T-cell (primary cell): ENCODE measurements at regions not wholly inside any gene's neighbourhood (a gene's known extent, or its start where the extent isn't known, plus 50 kb on each side); places are given as distances from the start of the nearest gene placed in this dataset.

Experiments used
- ATAC-seq, 4 experiments: fragments of 200-7000 bp in 3 of 4; fragments of 150-1000 bp in 1 of 4; cut with Tn5 transposase; replicated peaks in 1 of 4; 1 replicate in 3 of 4; 2 replicates in 1 of 4; pipeline ENCODE4 v1.10.0; 2021; ENCODE audit warnings: moderate library complexity in 3 of 4, mild to moderate bottlenecking in 2 of 4, moderate number of reproducible peaks in 1 of 4
- CTCF ChIA-PET, 2 donors: fragments of 300-600 bp; sonication (Branson Sonifier 250); formaldehyde crosslinking; loops; one replicate each; lab custom pipeline; 2022; ENCODE audit warnings: antibody characterized with exemption in 2 of 2; lab: Charles Lee
- POLR2A ChIA-PET, 2 donors: fragments of 300-600 bp; sonication (Branson Sonifier 250); formaldehyde crosslinking; loops; one replicate each; lab custom pipeline; 2022; ENCODE audit warnings: antibody characterized with exemption in 2 of 2; lab: Charles Lee
- DNase-seq, 35 experiments: peaks; one replicate each; pipeline versions ENCODE4 v3.0.0 to v3.0.0-alpha.2; 2013 to 2023
- H3K27ac ChIP-seq: one replicate; pipeline ENCODE4 v1.5.1; 2013; ENCODE audit warnings: low read length
- H3K27me3 ChIP-seq, 2 experiments: replicated peaks in 1 of 2; 1 replicate in 1 of 2; 2 replicates in 1 of 2; pipeline versions ENCODE4 v1.6.1 to v1.7.0; 2013; ENCODE audit warnings: low read length in 1 of 2, mixed read lengths in 1 of 2; ENCODE audit not compliant: control insufficient read depth in 2 of 2, insufficient read depth in 2 of 2; ENCODE audit errors: extremely low read depth in 1 of 2
- H3K36me3 ChIP-seq, 2 donors: 1 replicate in 1 of 2; 2 replicates in 1 of 2; pipeline versions ENCODE4 v1.6.1 to v1.7.0; 2013; ENCODE audit warnings: low read length in 1 of 2; ENCODE audit not compliant: control insufficient read depth in 2 of 2, insufficient read depth in 1 of 2; ENCODE audit errors: extremely low read depth in 1 of 2
- H3K4me1 ChIP-seq, 2 experiments: 1 replicate in 1 of 2; 2 replicates in 1 of 2; pipeline versions ENCODE4 v1.6.1 to v1.7.0; 2013; ENCODE audit warnings: low read length in 2 of 2, mixed read lengths in 1 of 2; ENCODE audit not compliant: insufficient read depth in 2 of 2, control insufficient read depth in 1 of 2; ENCODE audit errors: extremely low read depth in 1 of 2
- H3K4me3 ChIP-seq, 2 donors: 1 replicate in 1 of 2; 2 replicates in 1 of 2; pipeline versions ENCODE4 v1.5.1 to v1.7.0; 2013; ENCODE audit warnings: mild to moderate bottlenecking in 2 of 2, low read length in 1 of 2, moderate library complexity in 1 of 2; ENCODE audit not compliant: control insufficient read depth in 1 of 2; ENCODE audit errors: extremely low read depth in 1 of 2
- H3K9me3 ChIP-seq: 2 replicates; pipeline ENCODE4 v1.7.0; 2013
- H3K27ac Mint-ChIP-seq, 2 donors: one replicate each; pipeline ENCODE4 v1.8.0; 2020 to 2021; ENCODE audit warnings: mild to moderate bottlenecking in 2 of 2, mixed read lengths in 2 of 2
- H3K27me3 Mint-ChIP-seq, 2 donors: one replicate each; pipeline ENCODE4 v1.8.0; 2021 to 2022; ENCODE audit warnings: mixed read lengths in 2 of 2
- H3K36me3 Mint-ChIP-seq: one replicate; pipeline ENCODE4 v1.8.0; 2021; ENCODE audit warnings: mixed read lengths
- H3K4me1 Mint-ChIP-seq, 3 donors: one replicate each; pipeline ENCODE4 v1.8.0; 2020 to 2022; ENCODE audit warnings: mixed read lengths in 3 of 3, mild to moderate bottlenecking in 1 of 3
- H3K4me3 Mint-ChIP-seq, 3 donors: one replicate each; pipeline ENCODE4 v1.8.0; 2020 to 2022; ENCODE audit warnings: mild to moderate bottlenecking in 3 of 3, mixed read lengths in 3 of 3, moderate library complexity in 3 of 3
- H3K9me3 Mint-ChIP-seq, 3 donors: one replicate each; pipeline ENCODE4 v1.8.0; 2020 to 2022; ENCODE audit warnings: mixed read lengths in 3 of 3
- WGBS: methylation state at CpG from one replicate; pipeline ENCODE4 v1.1.5; 2013; ENCODE audit warnings: missing lambda C conversion rate; ENCODE audit not compliant: insufficient coverage; 5-methylcytosine and 5-hydroxymethylcytosine counted together

GRCh38 chr5:2335125-2335732 is 416.2 kb downstream of the IRX2 start:
- ChIA-PET POLR2A (no interaction called here), CTCF (no interaction called here)
- Histone ChIP-seq H3K27me3 (peaks cover 0 to 14% of the 10 kb centered on the region in 2 experiments), H3K9me3 (no peaks in the 10 kb centered on the region), H3K27ac (no peak overlapping the region), H3K4me1 (no peaks in the 10 kb centered on the region), H3K4me3 (no peak overlapping the region), H3K36me3 (no peaks in the 10 kb centered on the region)
- H3K4me1 Mint-ChIP-seq: no peaks in the 10 kb centered on the region
- 83% methylated on average over 14 of the region's 21 CpGs for WGBS
- no peak for DNase-seq
- H3K9me3 Mint-ChIP-seq: peaks cover 0 to 6% (median 4%) of the 10 kb centered on the region in 3 donors
- no peak overlapping the region for H3K27ac Mint-ChIP-seq
- ATAC-seq: no peak
- H3K36me3 Mint-ChIP-seq: no peaks in the 10 kb centered on the region
- H3K4me3 Mint-ChIP-seq: no peak overlapping the region
- no peaks in the 10 kb centered on the region for H3K27me3 Mint-ChIP-seq

GRCh38 chr5:2334719-2335118 is 416.8 kb downstream of the IRX2 start:
- H3K27me3 Mint-ChIP-seq: no peaks in the 10 kb centered on the region
- H3K9me3 Mint-ChIP-seq: peaks cover 0 to 6% (median 4%) of the 10 kb centered on the region in 3 donors
- ATAC-seq (no peak), DNase-seq (no peak)
- POLR2A ChIA-PET: no interaction called here
- no peaks in the 10 kb centered on the region for H3K4me1 Mint-ChIP-seq
- no peaks in the 10 kb centered on the region for H3K4me1 ChIP-seq
- no peak overlapping the region for H3K4me3 ChIP-seq
- H3K36me3 ChIP-seq: no peaks in the 10 kb centered on the region
- H3K27ac ChIP-seq: no peak overlapping the region
- H3K27me3 ChIP-seq: peaks cover 0 to 16% of the 10 kb centered on the region in 2 experiments
- CTCF ChIA-PET: no interaction called here
- H3K9me3 ChIP-seq: no peaks in the 10 kb centered on the region
- 51% methylated on average over 19 of the region's 24 CpGs for WGBS
- no peaks in the 10 kb centered on the region for H3K36me3 Mint-ChIP-seq
- H3K27ac Mint-ChIP-seq: no peak overlapping the region
- no peak overlapping the region for H3K4me3 Mint-ChIP-seq

GRCh38 chr5:2333291-2333690 is 418.2 kb downstream of the IRX2 start:
- no peak overlapping the region for H3K4me3 ChIP-seq
- DNase-seq: no peak
- H3K36me3 ChIP-seq: no peaks in the 10 kb centered on the region
- 100% methylated on average over 1 of the region's 4 CpGs for WGBS
- H3K27me3 Mint-ChIP-seq: no peaks in the 10 kb centered on the region
- H3K4me1 ChIP-seq: no peaks in the 10 kb centered on the region
- no peaks in the 10 kb centered on the region for H3K9me3 ChIP-seq
- no peaks in the 10 kb centered on the region for H3K4me1 Mint-ChIP-seq
- peaks cover 0 to 9% (median 4%) of the 10 kb centered on the region in 3 donors for H3K9me3 Mint-ChIP-seq
- CTCF ChIA-PET: no interaction called here
- H3K27me3 ChIP-seq: peaks cover 0 to 24% of the 10 kb centered on the region in 2 experiments
- no peak for ATAC-seq
- H3K27ac ChIP-seq: no peak overlapping the region
- no peak overlapping the region for H3K4me3 Mint-ChIP-seq
- H3K27ac Mint-ChIP-seq: no peak overlapping the region
- no peaks in the 10 kb centered on the region for H3K36me3 Mint-ChIP-seq
- POLR2A ChIA-PET: no interaction called here

GRCh38 chr5:2332521-2332920 is 419.0 kb downstream of the IRX2 start:
- Mint-ChIP-seq H3K27me3 (no peaks in the 10 kb centered on the region), H3K36me3 (no peaks in the 10 kb centered on the region), H3K4me3 (no peak overlapping the region), H3K9me3 (peaks cover 0 to 9% (median 4%) of the 10 kb centered on the region in 3 donors), H3K27ac (no peak overlapping the region), H3K4me1 (no peaks in the 10 kb centered on the region)
- Histone ChIP-seq H3K36me3 (no peaks in the 10 kb centered on the region), H3K27me3 (peaks cover 0 to 24% of the 10 kb centered on the region in 2 experiments), H3K4me3 (no peak overlapping the region), H3K27ac (no peak overlapping the region), H3K9me3 (no peaks in the 10 kb centered on the region), H3K4me1 (no peaks in the 10 kb centered on the region)
- CTCF ChIA-PET: no interaction called here
- DNase-seq (no peak), ATAC-seq (no peak)
- POLR2A ChIA-PET: no interaction called here
- WGBS: 70% methylated on average over 6 of the region's 6 CpGs

- no peaks in the 10 kb centered on the region for H3K4me1 ChIP-seq
- H3K27ac ChIP-seq: no peak overlapping the region
- Mint-ChIP-seq H3K27me3 (no peaks in the 10 kb centered on the region), H3K36me3 (no peaks in the 10 kb centered on the region), H3K9me3 (peaks cover 2 to 9% (median 4%) of the 10 kb centered on the region in 3 donors), H3K4me1 (no peaks in the 10 kb centered on the region), H3K27ac (no peak overlapping the region), H3K4me3 (no peak overlapping the region)
- POLR2A ChIA-PET: no interaction called here
- peaks cover 0 to 18% of the 10 kb centered on the region in 2 experiments for H3K27me3 ChIP-seq
- CTCF ChIA-PET: no interaction called here
- H3K36me3 ChIP-seq: no peaks in the 10 kb centered on the region
- DNase-seq: no peak
- H3K4me3 ChIP-seq: no peak overlapping the region
- H3K9me3 ChIP-seq: no peaks in the 10 kb centered on the region
- no peak for ATAC-seq
- 95% methylated on average over 4 of the region's 13 CpGs for WGBS
These were observed 420.9 kb downstream of the IRX2 start for GRCh38 chr5:2330325-2331130.

- no peak overlapping the region for H3K4me3 Mint-ChIP-seq
These were observed 421.7 kb downstream of the IRX2 start for GRCh38 chr5:2329741-2330140.

More at GRCh38 chr5:2329741-2330140, 421.7 kb downstream of the IRX2 start:
- no peak overlapping the region for H3K27ac ChIP-seq
- H3K4me1 ChIP-seq: no peaks in the 10 kb centered on the region
- DNase-seq (no peak), ATAC-seq (no peak)
- no peaks in the 10 kb centered on the region for H3K36me3 Mint-ChIP-seq
- ChIA-PET POLR2A (no interaction called here), CTCF (no interaction called here)
- peaks cover 2 to 9% (median 4%) of the 10 kb centered on the region in 3 donors for H3K9me3 Mint-ChIP-seq
- peaks cover 0 to 21% of the 10 kb centered on the region in 2 experiments for H3K27me3 ChIP-seq
- WGBS: 84% methylated on average over 11 of the region's 12 CpGs
- H3K27ac Mint-ChIP-seq: no peak overlapping the region
- H3K4me1 Mint-ChIP-seq: no peaks in the 10 kb centered on the region
- no peaks in the 10 kb centered on the region for H3K27me3 Mint-ChIP-seq
- no peaks in the 10 kb centered on the region for H3K9me3 ChIP-seq
- no peak overlapping the region for H3K4me3 ChIP-seq
- no peaks in the 10 kb centered on the region for H3K36me3 ChIP-seq
